ENCODE measurements at regions not wholly inside any gene's neighbourhood (a gene's known extent, or its start where the extent isn't known, plus 50 kb on each side); places are given as distances from the start of the nearest gene placed in this dataset.

DNA sequence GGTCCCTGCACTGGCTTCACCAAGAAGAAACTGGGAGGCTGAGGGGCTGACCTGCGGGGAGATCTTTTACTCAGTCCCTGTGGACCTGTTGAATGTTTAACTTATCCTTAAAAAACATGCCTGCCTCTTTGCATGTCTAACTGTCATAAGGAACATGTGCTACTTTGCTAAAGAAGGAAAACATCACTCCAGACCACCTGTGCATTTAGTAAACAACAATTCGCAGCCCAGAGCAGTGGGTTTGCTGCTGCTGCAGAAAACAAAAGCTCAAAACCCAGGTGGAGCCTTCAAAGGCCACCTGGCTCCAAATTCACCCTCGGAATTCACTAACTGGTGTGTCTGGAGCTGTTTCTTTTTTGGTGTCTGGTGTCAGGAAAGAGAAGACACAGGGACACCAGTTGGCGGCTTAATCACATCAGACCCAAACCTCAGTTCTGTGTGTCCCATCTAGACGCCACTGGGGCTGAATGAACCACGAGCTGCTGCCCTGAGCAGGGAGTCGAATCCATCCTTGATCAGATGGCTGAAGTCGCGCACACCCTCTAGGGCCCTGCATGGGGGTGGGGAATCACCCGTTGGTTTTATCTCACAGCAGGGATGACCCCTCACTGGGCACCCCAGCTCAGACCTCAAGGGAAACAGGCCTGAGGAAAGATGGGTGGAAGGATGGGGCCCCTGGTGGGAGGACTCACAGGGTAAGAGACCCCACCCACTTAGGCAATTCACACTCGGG lies 344.3 kb downstream of the PREX1 start:
- DNase-seq (no peak), ATAC-seq (no peak)
- Histone ChIP-seq H3K9me3 (no peaks in the 10 kb centered on the region), H3K27me3 (ENCODE audit: insufficient read depth in 3 of 3, low read length in 2 of 3) (peaks cover 0 to 6% (median 3%) of the 10 kb centered on the region in 3 donors), H3K4me3 (no peak overlapping the region), H3K27ac (no peak overlapping the region), H3K36me3 (ENCODE audit: insufficient read depth in 1 of 2, low read depth in 1 of 2) (no peaks in the 10 kb centered on the region), H3K4me1 (no peaks in the 10 kb centered on the region)
- 60 to 68% (median 67%) methylated on average over 11 of the region's 11 CpGs for WGBS, 3 donors
- intact Hi-C loops (cut with DNase I): no loop called here
- TF ChIP-seq, protein P1, sequence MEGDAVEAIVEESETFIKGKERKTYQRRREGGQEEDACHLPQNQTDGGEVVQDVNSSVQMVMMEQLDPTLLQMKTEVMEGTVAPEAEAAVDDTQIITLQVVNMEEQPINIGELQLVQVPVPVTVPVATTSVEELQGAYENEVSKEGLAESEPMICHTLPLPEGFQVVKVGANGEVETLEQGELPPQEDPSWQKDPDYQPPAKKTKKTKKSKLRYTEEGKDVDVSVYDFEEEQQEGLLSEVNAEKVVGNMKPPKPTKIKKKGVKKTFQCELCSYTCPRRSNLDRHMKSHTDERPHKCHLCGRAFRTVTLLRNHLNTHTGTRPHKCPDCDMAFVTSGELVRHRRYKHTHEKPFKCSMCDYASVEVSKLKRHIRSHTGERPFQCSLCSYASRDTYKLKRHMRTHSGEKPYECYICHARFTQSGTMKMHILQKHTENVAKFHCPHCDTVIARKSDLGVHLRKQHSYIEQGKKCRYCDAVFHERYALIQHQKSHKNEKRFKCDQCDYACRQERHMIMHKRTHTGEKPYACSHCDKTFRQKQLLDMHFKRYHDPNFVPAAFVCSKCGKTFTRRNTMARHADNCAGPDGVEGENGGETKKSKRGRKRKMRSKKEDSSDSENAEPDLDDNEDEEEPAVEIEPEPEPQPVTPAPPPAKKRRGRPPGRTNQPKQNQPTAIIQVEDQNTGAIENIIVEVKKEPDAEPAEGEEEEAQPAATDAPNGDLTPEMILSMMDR (IDR thresholded peaks at IDR 0.05): no peak

DNA sequence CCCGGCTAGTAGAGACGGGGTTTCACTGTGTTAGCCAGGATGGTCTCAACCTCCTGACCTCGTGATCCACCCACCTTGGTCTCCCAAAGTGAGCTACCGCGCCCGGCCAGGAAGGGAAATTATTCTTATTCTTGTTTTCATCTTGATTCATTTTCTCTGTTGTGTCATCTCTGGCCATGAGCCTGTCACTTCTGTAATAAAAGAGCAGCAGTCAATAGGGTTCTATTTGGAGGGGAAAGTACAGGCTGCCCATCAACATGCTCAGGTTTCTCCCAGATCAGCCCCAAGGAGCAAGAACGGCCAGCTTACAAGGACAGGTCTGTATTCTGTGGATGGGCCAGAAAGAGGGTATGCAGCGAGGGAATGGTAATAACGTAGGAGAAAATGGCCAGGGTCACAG lies 345.0 kb downstream of the PREX1 start:
- no peak for DNase-seq
- no peaks in the 10 kb centered on the region for H3K4me1 ChIP-seq
- H3K9me3 ChIP-seq: no peaks in the 10 kb centered on the region
- no peak for ATAC-seq
- H3K4me3 ChIP-seq: no peak overlapping the region
- peaks cover 0 to 10% (median 3%) of the 10 kb centered on the region in 3 donors for H3K27me3 ChIP-seq (ENCODE audit: insufficient read depth in 3 of 3, low read length in 2 of 3)
- intact Hi-C loops (cut with DNase I): no loop called here
- TF ChIP-seq, protein P1 (IDR thresholded peaks at IDR 0.05): no peak
- no peak overlapping the region for H3K27ac ChIP-seq
- no peaks in the 10 kb centered on the region for H3K36me3 ChIP-seq (ENCODE audit: insufficient read depth in 1 of 2, low read depth in 1 of 2)
- 74 to 89% (median 80%) methylated on average over 9 of the region's 9 CpGs for WGBS, 3 donors

DNA sequence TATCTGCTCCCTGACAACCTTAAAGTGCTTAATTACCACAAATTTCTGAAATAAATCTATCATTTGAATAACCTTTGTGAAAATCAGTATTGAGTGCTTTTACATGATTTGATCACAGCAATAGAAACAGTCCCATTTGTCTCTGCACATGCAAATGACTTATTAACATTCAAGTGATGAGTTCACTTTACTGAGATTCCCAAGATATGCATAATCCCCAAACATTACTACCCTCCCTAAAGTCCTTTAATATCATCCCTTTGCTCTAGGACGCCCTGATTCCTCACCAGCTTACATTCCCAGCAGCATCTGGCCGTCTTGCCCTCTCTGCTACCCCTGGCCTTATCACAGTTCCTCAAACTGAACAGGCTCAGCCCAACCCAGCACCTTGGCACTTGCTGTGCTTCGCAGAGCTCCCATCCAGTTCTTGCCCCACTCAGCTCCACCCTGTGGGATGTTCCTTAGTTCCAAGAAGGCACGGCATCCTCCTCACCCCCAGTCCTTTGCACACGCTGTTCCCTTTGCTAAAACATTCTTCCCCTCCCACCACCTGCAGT lies 347.5 kb downstream of the PREX1 start:
- no peak overlapping the region for H3K27ac ChIP-seq
- TF ChIP-seq, protein P1 (IDR thresholded peaks at IDR 0.05): no peak
- DNase-seq (no peak), ATAC-seq (no peak)
- H3K36me3 ChIP-seq (ENCODE audit: insufficient read depth in 1 of 2, low read depth in 1 of 2): no peaks in the 10 kb centered on the region
- H3K9me3 ChIP-seq: no peaks in the 10 kb centered on the region
- H3K4me3 ChIP-seq: no peak overlapping the region
- H3K4me1 ChIP-seq: no peaks in the 10 kb centered on the region
- WGBS, 3 donors: 63 to 70% (median 69%) methylated on average over 5 of the region's 5 CpGs
- intact Hi-C loops (cut with DNase I): no loop called here
- H3K27me3 ChIP-seq (ENCODE audit: insufficient read depth in 3 of 3, low read length in 2 of 3): peaks cover 0 to 8% (median 3%) of the 10 kb centered on the region in 3 donors

DNA sequence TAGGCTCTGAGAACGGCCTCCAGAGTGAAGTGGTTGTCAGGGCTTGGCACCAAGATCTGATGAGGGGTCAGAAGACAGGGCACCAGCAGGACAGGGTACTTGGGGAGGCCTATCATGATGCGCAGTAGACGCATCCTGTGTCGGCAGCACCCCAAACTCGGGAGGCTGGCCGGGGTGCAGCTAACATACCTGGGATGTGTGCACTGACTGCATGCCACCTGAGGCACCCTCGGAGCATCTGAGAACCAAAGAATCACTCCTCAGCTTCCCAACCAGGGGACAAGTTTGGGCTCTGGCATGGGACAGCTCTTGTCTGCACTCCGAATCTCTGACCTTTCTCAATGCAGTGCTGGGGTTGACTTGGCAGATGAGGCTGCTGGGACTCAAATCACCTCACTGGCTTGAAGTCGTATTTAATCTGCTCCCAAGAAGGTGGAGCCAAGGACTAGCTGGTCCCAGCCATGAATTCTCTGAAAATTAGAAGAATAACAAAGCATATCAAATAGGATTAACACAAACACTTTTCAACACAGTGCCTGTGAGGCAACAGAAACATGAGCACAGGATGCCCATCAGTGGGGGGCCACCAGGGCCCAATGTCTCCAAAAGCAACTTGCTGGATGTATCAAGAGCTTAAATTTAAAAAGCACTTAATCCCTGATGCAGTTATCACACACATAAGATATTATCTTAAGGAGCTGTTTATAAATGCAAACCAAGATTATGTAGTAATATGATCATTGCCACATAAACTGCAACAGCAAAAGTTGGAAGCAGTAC lies 348.8 kb downstream of the PREX1 start:
- TF ChIP-seq, protein P1 (IDR thresholded peaks at IDR 0.05): no peak
- intact Hi-C loops (cut with DNase I): no loop called here
- H3K9me3 ChIP-seq: no peaks in the 10 kb centered on the region
- H3K27me3 ChIP-seq (ENCODE audit: insufficient read depth in 3 of 3, low read length in 2 of 3): peaks cover 0 to 8% (median 3%) of the 10 kb centered on the region in 3 donors
- H3K27ac ChIP-seq: no peak overlapping the region
- DNase-seq (no peak), ATAC-seq (no peak)
- 70 to 75% (median 74%) methylated on average over 8 to 9 of the region's 9 CpGs for WGBS, 3 donors
- H3K4me3 ChIP-seq: no peak overlapping the region
- no peaks in the 10 kb centered on the region for H3K36me3 ChIP-seq (ENCODE audit: insufficient read depth in 1 of 2, low read depth in 1 of 2)
- H3K4me1 ChIP-seq: no peaks in the 10 kb centered on the region
